SH-SY5Y (cell line): ENCODE measurements at regions not wholly inside any gene's neighbourhood (a gene's known extent, or its start where the extent isn't known, plus 50 kb on each side); places are given as distances from the start of the nearest gene placed in this dataset.

ENCODE experiments used
- GATA2 ChIP-seq: IDR thresholded peaks from 2 replicates; pipeline ENCODE4 v1.6.1; 2011; ENCODE audit warnings: mild to moderate bottlenecking, low read depth, low read length
- GATA3 ChIP-seq: IDR thresholded peaks from 2 replicates; pipeline ENCODE4 v1.6.1; 2011; ENCODE audit warnings: low read depth, mild to moderate bottlenecking, low read length, moderate library complexity

DNA sequence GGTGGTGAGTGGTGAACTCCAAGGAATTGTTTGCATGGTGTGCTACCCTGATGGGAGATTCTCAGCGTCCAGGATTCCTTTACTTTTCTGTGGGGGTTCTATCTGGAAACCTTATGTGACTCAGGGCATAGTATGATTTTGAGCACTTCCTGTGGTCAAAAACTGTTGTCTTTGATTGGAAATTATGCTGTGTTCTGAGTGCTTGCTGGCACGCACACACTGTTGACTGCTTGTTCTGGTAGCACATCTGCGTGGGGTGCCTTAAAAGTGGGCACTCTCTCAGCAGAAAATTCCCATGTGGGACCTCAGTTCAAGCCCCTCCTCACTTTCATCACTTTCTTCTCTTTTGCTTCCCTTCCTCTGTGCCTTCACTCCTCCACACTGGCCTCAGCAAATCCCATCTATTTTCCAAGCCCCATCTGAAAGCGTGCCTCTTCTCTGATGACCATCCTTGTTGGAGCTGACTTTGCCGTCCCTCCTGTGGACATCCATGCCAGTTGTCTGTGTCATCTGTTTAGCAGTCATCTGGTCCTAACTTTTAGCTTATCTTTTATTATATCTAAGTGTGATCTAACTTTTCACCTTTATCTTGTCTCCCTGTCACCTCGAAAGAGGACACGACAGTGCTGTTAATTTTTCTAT is 56.4 kb upstream of the NPAS1 start:
- no peak for TF ChIP-seq GATA2
- no peak for TF ChIP-seq GATA3
